Immature natural killer cell (primary cell): ENCODE measurements at regions not wholly inside any gene's neighbourhood (a gene's known extent, or its start where the extent isn't known, plus 50 kb on each side); places are given as distances from the start of the nearest gene placed in this dataset.
"Not testable (repeated sequence)": the region's sequence is repeated elsewhere in the genome, so short reads cannot be mapped to it uniquely, and the experiment has no call there.

Experiments
- DNase-seq, 3 donors: peaks; one replicate each; pipeline ENCODE4 v3.0.0; 2022; ENCODE audit warnings: mixed read lengths in 1 of 3
- H3K27ac Mint-ChIP-seq, 6 donors: one replicate each; pipeline ENCODE4 v1.8.0; 2020; ENCODE audit warnings: mixed read lengths in 6 of 6, mild to moderate bottlenecking in 5 of 6, inconsistent platforms in 4 of 6, moderate library complexity in 3 of 6
- H3K27me3 Mint-ChIP-seq, 3 donors: one replicate each; pipeline ENCODE4 v1.8.0; 2020 to 2021; ENCODE audit warnings: low read depth in 3 of 3, mild to moderate bottlenecking in 3 of 3, mixed read lengths in 3 of 3, moderate library complexity in 3 of 3, inconsistent platforms in 1 of 3
- H3K36me3 Mint-ChIP-seq, 3 donors: one replicate each; pipeline ENCODE4 v1.8.0; 2020; ENCODE audit warnings: mixed read lengths in 3 of 3, inconsistent platforms in 2 of 3, mild to moderate bottlenecking in 2 of 3
- H3K4me1 Mint-ChIP-seq, 2 donors: one replicate each; pipeline ENCODE4 v1.8.0; 2020; ENCODE audit warnings: inconsistent platforms in 2 of 2, mild to moderate bottlenecking in 2 of 2, mixed read lengths in 2 of 2, moderate library complexity in 1 of 2
- H3K4me3 Mint-ChIP-seq, 5 donors: one replicate each; pipeline ENCODE4 v1.8.0; 2020; ENCODE audit warnings: mild to moderate bottlenecking in 5 of 5, mixed read lengths in 5 of 5, inconsistent platforms in 3 of 5, moderate library complexity in 3 of 5
- H3K9me3 Mint-ChIP-seq, 6 donors: one replicate each; pipeline ENCODE4 v1.8.0; 2020; ENCODE audit warnings: mild to moderate bottlenecking in 6 of 6, mixed read lengths in 6 of 6, inconsistent platforms in 4 of 6, moderate library complexity in 3 of 6

- no peak for DNase-seq
- Mint-ChIP-seq H3K27me3 (no peaks in the 10 kb centered on the region), H3K4me1 (no peaks in the 10 kb centered on the region), H3K4me3 (no peak overlapping the region), H3K27ac (no peak overlapping the region), H3K36me3 (no peaks in the 10 kb centered on the region), H3K9me3 (peaks cover 9 to 54% (median 28%) of the 10 kb centered on the region in 6 donors)
Measured at GRCh38 chr3:94643400-94643799, 580.5 kb downstream of the NSUN3 start.

GRCh38 chr3:94645790-94646189 lies 582.9 kb downstream of the NSUN3 start:
- no peaks in the 10 kb centered on the region for H3K36me3 Mint-ChIP-seq
- no peaks in the 10 kb centered on the region for H3K4me1 Mint-ChIP-seq
- H3K4me3 Mint-ChIP-seq = no peak overlapping the region
- peaks cover 16 to 72% (median 30%) of the 10 kb centered on the region in 6 donors for H3K9me3 Mint-ChIP-seq
- no peak overlapping the region for H3K27ac Mint-ChIP-seq
- H3K27me3 Mint-ChIP-seq = no peaks in the 10 kb centered on the region
- DNase-seq = no peak

- DNase-seq = no peak
- H3K4me1 Mint-ChIP-seq = no peaks in the 10 kb centered on the region
- no peaks in the 10 kb centered on the region for H3K36me3 Mint-ChIP-seq
- H3K27ac Mint-ChIP-seq = no peak overlapping the region
- H3K4me3 Mint-ChIP-seq = no peak overlapping the region
- H3K9me3 Mint-ChIP-seq = peaks cover 22 to 64% (median 33%) of the 10 kb centered on the region in 6 donors
- no peaks in the 10 kb centered on the region for H3K27me3 Mint-ChIP-seq
Measured at GRCh38 chr3:94647131-94647530, 584.3 kb downstream of the NSUN3 start.

- H3K4me3 Mint-ChIP-seq, H3K27me3 Mint-ChIP-seq, H3K27ac Mint-ChIP-seq, DNase-seq, H3K4me1 Mint-ChIP-seq, H3K36me3 Mint-ChIP-seq: not testable (repeated sequence)
- H3K9me3 Mint-ChIP-seq = peaks cover 20 to 67% (median 36%) of the 10 kb centered on the region in 6 donors
Measured at GRCh38 chr3:94648270-94649180, 585.7 kb downstream of the NSUN3 start.

GRCh38 chr3:94654096-94654495 lies 591.2 kb downstream of the NSUN3 start:
- no peak overlapping the region for H3K27ac Mint-ChIP-seq
- no peaks in the 10 kb centered on the region for H3K36me3 Mint-ChIP-seq
- H3K27me3 Mint-ChIP-seq = peaks cover 0 to 5% (median 0%) of the 10 kb centered on the region in 3 donors
- no peak for DNase-seq
- no peaks in the 10 kb centered on the region for H3K4me1 Mint-ChIP-seq
- peaks cover 20 to 62% (median 35%) of the 10 kb centered on the region in 6 donors for H3K9me3 Mint-ChIP-seq
- no peak overlapping the region for H3K4me3 Mint-ChIP-seq

GRCh38 chr3:94665922-94666321 lies 603.1 kb downstream of the NSUN3 start:
- H3K27ac Mint-ChIP-seq = no peak overlapping the region
- H3K36me3 Mint-ChIP-seq = no peaks in the 10 kb centered on the region
- no peaks in the 10 kb centered on the region for H3K4me1 Mint-ChIP-seq
- no peaks in the 10 kb centered on the region for H3K27me3 Mint-ChIP-seq
- H3K9me3 Mint-ChIP-seq = peaks cover 3 to 33% (median 14%) of the 10 kb centered on the region in 6 donors
- DNase-seq = no peak
- H3K4me3 Mint-ChIP-seq = no peak overlapping the region

GRCh38 chr3:94671078-94671477 lies 608.2 kb downstream of the NSUN3 start:
- H3K27ac Mint-ChIP-seq = no peak overlapping the region
- no peaks in the 10 kb centered on the region for H3K36me3 Mint-ChIP-seq
- DNase-seq = no peak
- no peaks in the 10 kb centered on the region for H3K27me3 Mint-ChIP-seq
- peaks cover 4 to 36% (median 19%) of the 10 kb centered on the region in 6 donors for H3K9me3 Mint-ChIP-seq
- H3K4me1 Mint-ChIP-seq = no peaks in the 10 kb centered on the region
- no peak overlapping the region for H3K4me3 Mint-ChIP-seq

GRCh38 chr3:94673876-94674275 lies 611.0 kb downstream of the NSUN3 start:
- Mint-ChIP-seq H3K27me3 (no peaks in the 10 kb centered on the region), H3K27ac (no peak overlapping the region), H3K9me3 (peaks cover 8 to 51% (median 27%) of the 10 kb centered on the region in 6 donors), H3K36me3 (peaks cover 0 to 4% (median 0%) of the 10 kb centered on the region in 3 donors), H3K4me1 (no peaks in the 10 kb centered on the region), H3K4me3 (no peak overlapping the region)
- no peak for DNase-seq

- H3K9me3 Mint-ChIP-seq = peaks cover 12 to 43% (median 22%) of the 10 kb centered on the region in 6 donors
- no peaks in the 10 kb centered on the region for H3K27me3 Mint-ChIP-seq
- H3K27ac Mint-ChIP-seq = no peak overlapping the region
- H3K4me1 Mint-ChIP-seq = no peaks in the 10 kb centered on the region
- H3K4me3 Mint-ChIP-seq = no peak overlapping the region
- no peaks in the 10 kb centered on the region for H3K36me3 Mint-ChIP-seq
- DNase-seq = no peak
Measured at GRCh38 chr3:94686208-94686607, 623.3 kb downstream of the NSUN3 start.

GRCh38 chr3:94693997-94694640 lies 631.3 kb downstream of the NSUN3 start:
- H3K36me3 Mint-ChIP-seq = no peaks in the 10 kb centered on the region
- no peaks in the 10 kb centered on the region for H3K4me1 Mint-ChIP-seq
- H3K4me3 Mint-ChIP-seq = no peak overlapping the region
- peaks cover 0 to 1% (median 0%) of the 10 kb centered on the region in 3 donors for H3K27me3 Mint-ChIP-seq
- H3K27ac Mint-ChIP-seq = no peak overlapping the region
- H3K9me3 Mint-ChIP-seq = peaks cover 7 to 49% (median 21%) of the 10 kb centered on the region in 6 donors
- DNase-seq = no peak

GRCh38 chr3:94694894-94695293 lies 632.0 kb downstream of the NSUN3 start:
- Mint-ChIP-seq H3K27me3 (peaks cover 0 to 1% (median 0%) of the 10 kb centered on the region in 3 donors), H3K27ac (no peak overlapping the region), H3K36me3 (no peaks in the 10 kb centered on the region), H3K4me3 (no peak overlapping the region), H3K4me1 (no peaks in the 10 kb centered on the region), H3K9me3 (peaks cover 7 to 56% (median 23%) of the 10 kb centered on the region in 6 donors)
- DNase-seq = no peak

- no peaks in the 10 kb centered on the region for H3K36me3 Mint-ChIP-seq
- H3K9me3 Mint-ChIP-seq = peaks cover 5 to 29% (median 16%) of the 10 kb centered on the region in 6 donors
- no peak overlapping the region for H3K27ac Mint-ChIP-seq
- H3K4me3 Mint-ChIP-seq = no peak overlapping the region
- H3K27me3 Mint-ChIP-seq = no peaks in the 10 kb centered on the region
- no peak for DNase-seq
- H3K4me1 Mint-ChIP-seq = no peaks in the 10 kb centered on the region
Measured at GRCh38 chr3:94704467-94704866, 641.6 kb downstream of the NSUN3 start.

GRCh38 chr3:94709249-94709902 lies 646.5 kb downstream of the NSUN3 start:
- peaks cover 2 to 28% (median 13%) of the 10 kb centered on the region in 6 donors for H3K9me3 Mint-ChIP-seq
- H3K27me3 Mint-ChIP-seq = no peaks in the 10 kb centered on the region
- H3K36me3 Mint-ChIP-seq = no peaks in the 10 kb centered on the region
- H3K4me1 Mint-ChIP-seq = no peaks in the 10 kb centered on the region
- no peak overlapping the region for H3K27ac Mint-ChIP-seq
- no peak for DNase-seq
- no peak overlapping the region for H3K4me3 Mint-ChIP-seq

GRCh38 chr3:94714194-94714593 lies 651.3 kb downstream of the NSUN3 start:
- Mint-ChIP-seq H3K4me3 (no peak overlapping the region), H3K9me3 (peaks cover 2 to 39% (median 15%) of the 10 kb centered on the region in 6 donors), H3K27ac (no peak overlapping the region), H3K36me3 (no peaks in the 10 kb centered on the region), H3K27me3 (no peaks in the 10 kb centered on the region), H3K4me1 (no peaks in the 10 kb centered on the region)
- DNase-seq = no peak
